ENCODE measurements at regions not wholly inside any gene's neighbourhood (a gene's known extent, or its start where the extent isn't known, plus 50 kb on each side); places are given as distances from the start of the nearest gene placed in this dataset.
"Not testable (repeated sequence)": the region's sequence is repeated elsewhere in the genome, so short reads cannot be mapped to it uniquely, and the experiment has no call there.

- POLR2A ChIA-PET = no interaction called here
Measured at GRCh38 chr9:38329968-38330367, 62.5 kb upstream of the ALDH1B1 start.

GRCh38 chr9:38328765-38329164 is 63.7 kb upstream of the ALDH1B1 start:
- CTCF ChIA-PET = interaction anchor here (1.9 to 2.1 kb wide), 2 partner anchors 9 to 11 kb away, joined by 8 to 9 read pairs; no protein-coding TSS in a partner anchor
- POLR2A ChIA-PET = no interaction called here
- TF ChIP-seq CTCF (IDR thresholded peaks at IDR 0.05; ENCODE audit: control extremely low read depth, extremely low read depth, low read depth, missing control alignments) = no peak
- DNase-seq (ENCODE audit: extremely low spot score) = no peak

More at GRCh38 chr9:38329968-38330367, 62.5 kb upstream of the ALDH1B1 start:
- no peak for TF ChIP-seq CTCF (IDR thresholded peaks at IDR 0.05; ENCODE audit: control extremely low read depth, extremely low read depth, low read depth, missing control alignments)
- DNase-seq (ENCODE audit: extremely low spot score) = no peak
- CTCF ChIA-PET = interaction anchor here (0.8 to 2.1 kb wide), 3 partner anchors 9 to 18 kb away, joined by 3 to 9 read pairs (median 8); no protein-coding TSS in a partner anchor

- CTCF ChIA-PET = interaction anchor here (1.1 kb wide), 1 partner anchor 62 kb away, joined by 3 read pairs; no protein-coding TSS in a partner anchor
- TF ChIP-seq CTCF (IDR thresholded peaks at IDR 0.05; ENCODE audit: control extremely low read depth, extremely low read depth, low read depth, missing control alignments) = no peak
- DNase-seq (ENCODE audit: extremely low spot score) = no peak
Measured at GRCh38 chr9:38326122-38326521, 66.4 kb upstream of the ALDH1B1 start.

GRCh38 chr9:38324213-38324612 is 68.3 kb upstream of the ALDH1B1 start:
- DNase-seq (ENCODE audit: extremely low spot score); CTCF ChIA-PET; POLR2A ChIA-PET: not testable (repeated sequence)

More at GRCh38 chr9:38326122-38326521, 66.4 kb upstream of the ALDH1B1 start:
- POLR2A ChIA-PET = no interaction called here

GRCh38 chr9:38322937-38323336 is 69.6 kb upstream of the ALDH1B1 start:
- ChIA-PET POLR2A (no interaction called here), CTCF (interaction anchor here (0.8 kb wide), 1 partner anchor 11 kb away, joined by 3 read pairs; no protein-coding TSS in a partner anchor)

GRCh38 chr9:38319496-38320173 is 72.9 kb upstream of the ALDH1B1 start:
- DNase-seq (ENCODE audit: extremely low spot score) = no peak
- ChIA-PET POLR2A (no interaction called here), CTCF (interaction anchor here (1.9 to 2.7 kb wide), 2 partner anchors 9 to 10 kb away, joined by 4 to 9 read pairs; no protein-coding TSS in a partner anchor)
- TF ChIP-seq CTCF (IDR thresholded peaks at IDR 0.05; ENCODE audit: control extremely low read depth, extremely low read depth, low read depth, missing control alignments) = no peak

More at GRCh38 chr9:38322937-38323336, 69.6 kb upstream of the ALDH1B1 start:
- no peak for DNase-seq (ENCODE audit: extremely low spot score)
- TF ChIP-seq CTCF (IDR thresholded peaks at IDR 0.05; ENCODE audit: control extremely low read depth, extremely low read depth, low read depth, missing control alignments) = no peak

Measured in GM10248 (cell line).